ENCODE measurements at regions not wholly inside any gene's neighbourhood (a gene's known extent, or its start where the extent isn't known, plus 50 kb on each side); places are given as distances from the start of the nearest gene placed in this dataset.

DNA sequence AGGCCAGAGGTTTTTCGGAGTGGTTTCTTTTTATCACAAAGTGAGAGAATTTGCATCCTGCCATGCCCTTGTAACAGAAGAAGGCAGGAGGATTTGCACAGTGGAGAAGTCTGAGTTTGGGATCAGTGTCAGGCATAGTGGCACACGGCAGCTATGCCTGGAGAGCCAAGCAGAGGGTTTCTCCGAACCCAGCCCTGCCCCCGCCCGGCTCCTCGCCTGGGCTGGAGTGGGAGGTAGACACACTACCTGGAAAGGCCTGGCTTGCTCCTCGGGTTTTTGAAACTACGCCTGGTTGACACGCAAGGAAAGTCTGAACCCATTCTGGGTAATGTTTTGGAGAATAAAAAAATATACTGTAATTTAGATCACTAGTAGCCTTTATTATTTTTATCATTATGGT lies 1653.6 kb upstream of the TENM3 start:
- TF ChIP-seq CTCF (IDR thresholded peaks at IDR 0.05; ENCODE audit: low read depth, low read length): no peak
- DNase-seq (ENCODE audit: extremely low read depth, low read depth): no peak

DNA sequence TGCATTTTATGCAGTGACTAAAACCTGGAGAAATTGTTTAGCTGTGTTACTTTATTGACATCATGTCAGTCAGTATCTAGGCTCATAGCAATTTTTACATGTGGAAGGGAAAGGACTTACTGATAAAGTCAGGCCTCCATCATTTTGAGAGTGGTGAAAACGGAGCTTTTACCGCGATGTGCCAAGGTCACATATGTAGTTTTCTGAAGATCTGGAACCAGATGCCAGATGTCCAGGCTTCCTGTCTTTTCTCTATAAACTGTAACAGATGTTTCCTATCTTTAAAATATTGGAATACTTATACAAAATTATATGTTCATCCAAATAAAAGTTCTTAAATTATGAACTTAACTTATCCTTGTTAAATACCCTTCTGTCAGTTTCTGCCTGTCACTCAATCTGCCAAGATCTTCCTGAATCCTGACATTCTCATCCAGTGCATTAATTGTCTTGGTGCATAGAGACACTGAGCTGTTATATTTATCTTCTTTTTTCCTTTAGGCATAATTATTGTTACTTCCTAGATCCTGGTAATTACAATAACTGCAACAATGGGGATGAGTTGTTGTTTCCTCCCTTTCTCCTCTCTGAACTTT lies 1646.2 kb upstream of the TENM3 start:
- TF ChIP-seq CTCF (IDR thresholded peaks at IDR 0.05; ENCODE audit: low read depth, low read length): no peak
- no peak for DNase-seq (ENCODE audit: extremely low read depth, low read depth)

DNA sequence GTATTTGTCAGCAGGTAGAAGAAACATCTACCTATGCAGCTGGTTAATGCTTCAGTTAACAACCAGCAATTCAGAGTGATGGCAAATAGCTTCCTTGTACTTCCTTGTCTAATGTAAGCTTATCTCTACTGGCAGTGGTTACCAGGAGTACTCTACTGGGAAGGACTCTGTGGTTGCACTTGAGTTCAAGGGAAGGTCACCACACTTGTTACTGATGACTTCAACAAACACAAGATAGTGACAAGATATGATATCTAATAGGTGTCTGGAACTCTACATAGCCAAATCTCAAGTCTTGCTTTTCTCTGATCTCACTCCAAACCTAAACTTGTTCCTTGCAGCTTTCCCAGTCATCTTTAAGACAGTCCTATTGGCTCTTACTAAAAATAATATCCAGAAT lies 1644.9 kb upstream of the TENM3 start:
- no peak for DNase-seq (ENCODE audit: extremely low read depth, low read depth)
- no peak for TF ChIP-seq CTCF (IDR thresholded peaks at IDR 0.05; ENCODE audit: low read depth, low read length)

DNA sequence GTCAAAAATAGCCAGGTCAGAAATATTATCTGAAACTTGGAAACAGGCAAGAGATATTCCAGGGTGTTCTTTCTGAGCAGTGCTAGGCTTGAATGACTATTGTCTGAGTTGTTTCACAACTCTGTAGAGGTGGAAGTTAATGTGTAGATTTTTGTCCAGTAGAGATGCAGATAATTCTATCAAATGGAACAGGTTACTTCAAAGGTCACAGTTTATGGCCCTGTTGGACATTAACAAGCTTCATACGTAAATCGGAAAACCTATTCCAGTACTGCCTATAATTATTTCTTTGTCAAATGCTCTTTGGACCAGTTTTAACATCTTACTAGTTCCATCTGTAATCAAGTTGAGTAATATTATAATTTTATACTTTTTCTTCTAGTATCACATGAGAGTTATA lies 1639.4 kb upstream of the TENM3 start:
- TF ChIP-seq CTCF (IDR thresholded peaks at IDR 0.05; ENCODE audit: low read depth, low read length): no peak
- no peak for DNase-seq (ENCODE audit: extremely low read depth, low read depth)

- no peak for DNase-seq (ENCODE audit: extremely low read depth, low read depth)
- TF ChIP-seq CTCF (IDR thresholded peaks at IDR 0.05; ENCODE audit: low read depth, low read length): no peak
These were observed 1632.9 kb upstream of the TENM3 start for GRCh38 chr4:180610324-180610723.

DNA sequence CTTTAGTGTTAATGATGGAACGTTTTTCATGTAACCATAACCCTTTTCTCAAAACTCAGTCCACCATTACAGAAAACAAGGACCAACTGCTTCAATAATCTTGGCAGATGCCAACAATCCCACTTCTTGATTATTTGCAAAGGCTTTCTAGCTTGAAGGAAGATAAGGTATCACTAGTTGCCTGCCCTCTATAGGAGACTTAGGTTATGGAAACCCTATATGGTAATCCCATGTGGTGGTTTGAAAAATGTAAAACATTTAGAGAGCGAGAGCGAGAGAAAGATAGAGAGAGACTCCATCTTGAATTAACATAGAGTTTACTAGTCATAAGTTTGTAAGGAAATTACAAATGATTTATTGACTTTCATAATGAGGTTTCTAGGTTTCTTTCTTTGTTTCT lies 1627.5 kb upstream of the TENM3 start:
- no peak for DNase-seq (ENCODE audit: extremely low read depth, low read depth)

GRCh38 chr4:180617196-180617595 lies 1626.0 kb upstream of the TENM3 start:
- no peak for TF ChIP-seq CTCF (IDR thresholded peaks at IDR 0.05; ENCODE audit: low read depth, low read length)
- DNase-seq (ENCODE audit: extremely low read depth, low read depth): no peak

More for the DNA sequence above, 1627.5 kb upstream of the TENM3 start:
- TF ChIP-seq CTCF (IDR thresholded peaks at IDR 0.05; ENCODE audit: low read depth, low read length): no peak
